GM23338 (cell line): ENCODE measurements at regions not wholly inside any gene's neighbourhood (a gene's known extent, or its start where the extent isn't known, plus 50 kb on each side); places are given as distances from the start of the nearest gene placed in this dataset.

ENCODE experiments used
- ATAC-seq: fragments of 200-7000 bp; cut with Tn5 transposase; 3 replicates; pipeline ENCODE4 v1.9.1; 2020
- DNase-seq: peaks from one replicate; pipeline ENCODE4 v3.0.0-alpha.2; 2015; ENCODE audit warnings: low spot score
- H2AFZ ChIP-seq: fragments of 200-600 bp; sonication (generic); 2 replicates; pipeline ENCODE4 v1.8.0; 2016; ENCODE audit warnings: antibody characterized with exemption, mild to moderate bottlenecking, moderate library complexity
- H3F3A ChIP-seq: fragments of 200-600 bp; sonication (generic); replicated peaks from 2 replicates; pipeline ENCODE4 v1.8.0; 2017; ENCODE audit warnings: antibody characterized with exemption, mixed run types, low read depth
- H3K27ac ChIP-seq: fragments of 200-600 bp; sonication (generic); 2 replicates; pipeline ENCODE4 v1.6.1; 2016; ENCODE audit warnings: low read depth
- H3K27me3 ChIP-seq: fragments of 200-600 bp; sonication (generic); 2 replicates; pipeline ENCODE4 v1.8.0; 2016; ENCODE audit warnings: mild to moderate bottlenecking, mixed run types, moderate library complexity; ENCODE audit not compliant: insufficient read depth
- H3K36me3 ChIP-seq: fragments of 200-600 bp; sonication (generic); 2 replicates; pipeline ENCODE4 v1.8.0; 2016; ENCODE audit warnings: mild to moderate bottlenecking; ENCODE audit not compliant: insufficient read depth
- H3K4me1 ChIP-seq: fragments of 200-600 bp; sonication (generic); 2 replicates; pipeline ENCODE4 v1.8.0; 2016; ENCODE audit warnings: mild to moderate bottlenecking, moderate library complexity; ENCODE audit not compliant: insufficient read depth
- H3K4me2 ChIP-seq: fragments of 200-600 bp; sonication (generic); 2 replicates; pipeline ENCODE4 v1.7.1; 2017; ENCODE audit warnings: mixed run types
- H3K4me3 ChIP-seq: fragments of 200-600 bp; sonication (generic); 2 replicates; pipeline ENCODE4 v1.6.1; 2016; ENCODE audit warnings: mixed run types
- H3K79me2 ChIP-seq: fragments of 200-600 bp; sonication (generic); replicated peaks from 2 replicates; pipeline ENCODE4 v1.8.0; 2017; ENCODE audit warnings: mild to moderate bottlenecking; ENCODE audit not compliant: insufficient read depth
- H3K9me2 ChIP-seq: fragments of 200-600 bp; sonication (generic); 2 replicates; pipeline ENCODE4 v1.8.0; 2017; ENCODE audit not compliant: insufficient read depth
- H4K20me1 ChIP-seq: fragments of 200-600 bp; sonication (generic); replicated peaks from 2 replicates; pipeline ENCODE4 v1.8.0; 2017; ENCODE audit warnings: mild to moderate bottlenecking; ENCODE audit not compliant: insufficient read depth
- H3K27ac Mint-ChIP-seq: 2 replicates; pipeline ENCODE4 v1.8.0; 2020; ENCODE audit warnings: inconsistent platforms, mild to moderate bottlenecking, moderate library complexity, mixed read lengths
- H3K27me3 Mint-ChIP-seq: 3 replicates; pipeline ENCODE4 v1.8.0; 2022; ENCODE audit warnings: low read depth, mild to moderate bottlenecking, moderate library complexity, mixed read lengths, inconsistent platforms; ENCODE audit not compliant: insufficient read depth, poor library complexity
- H3K36me3 Mint-ChIP-seq: 3 replicates; pipeline ENCODE4 v1.8.0; 2021; ENCODE audit warnings: low read depth, mild to moderate bottlenecking, inconsistent platforms, moderate library complexity, mixed read lengths
- H3K4me1 Mint-ChIP-seq: 3 replicates; pipeline ENCODE4 v1.8.0; 2020; ENCODE audit warnings: mild to moderate bottlenecking, inconsistent platforms, mixed read lengths
- H3K4me3 Mint-ChIP-seq: 3 replicates; pipeline ENCODE4 v1.8.0; 2021; ENCODE audit warnings: moderate library complexity, mild to moderate bottlenecking, inconsistent platforms, mixed read lengths
- H3K9me3 Mint-ChIP-seq: 3 replicates; pipeline ENCODE4 v1.8.0; 2020; ENCODE audit warnings: moderate library complexity, mild to moderate bottlenecking, inconsistent platforms, mixed read lengths
- CREB1 ChIP-seq: fragments of 250-450 bp; sonication (Bioruptor Pico); IDR thresholded peaks from 2 replicates; pipeline ENCODE4 v1.5.0; 2020; ENCODE audit warnings: low read depth, mild to moderate bottlenecking, moderate library complexity
- EZH2 ChIP-seq: fragments of 200-600 bp; sonication (generic); IDR thresholded peaks from one replicate; pipeline ENCODE4 v1.8.0; 2017; ENCODE audit warnings: antibody characterized with exemption, mild to moderate bottlenecking, low read depth; ENCODE audit not compliant: unreplicated experiment
- EZH2phosphoT487 ChIP-seq: fragments of 200-600 bp; sonication (generic); IDR thresholded peaks from one replicate; pipeline ENCODE4 v1.8.1; 2018; ENCODE audit warnings: antibody characterized with exemption; ENCODE audit not compliant: unreplicated experiment
- JUNB ChIP-seq: IDR thresholded peaks from one replicate; pipeline ENCODE4 v1.6.1; 2016; ENCODE audit warnings: antibody characterized with exemption; ENCODE audit not compliant: unreplicated experiment
- NANOG ChIP-seq: IDR thresholded peaks from 2 replicates; pipeline ENCODE4 v1.6.1; 2016; ENCODE audit warnings: antibody characterized with exemption, borderline replicate concordance
- POLR2AphosphoS5 ChIP-seq: IDR thresholded peaks from 2 replicates; pipeline ENCODE4 v1.6.1; 2016; ENCODE audit warnings: antibody characterized with exemption, low read depth
- STAT1 ChIP-seq: IDR thresholded peaks from one replicate; pipeline ENCODE4 v1.6.1; 2016; ENCODE audit warnings: antibody characterized with exemption; ENCODE audit not compliant: unreplicated experiment
- ZNF114 ChIP-seq: fragments of 250-450 bp; sonication (Bioruptor Pico); IDR thresholded peaks from 2 replicates; pipeline ENCODE4 v1.5.0; 2020; ENCODE audit warnings: mild to moderate bottlenecking, moderate library complexity
- ZNF331 ChIP-seq: fragments of 250-450 bp; sonication (Bioruptor Pico); IDR thresholded peaks from 2 replicates; pipeline ENCODE4 v1.5.0; 2020; ENCODE audit warnings: low read depth, mild to moderate bottlenecking, moderate library complexity
- TF ChIP-seq, protein P1 (sequence below): fragments of 250-450 bp; sonication (Bioruptor Pico); IDR thresholded peaks from 2 replicates; pipeline ENCODE4 v1.5.0; 2020; ENCODE audit warnings: mild to moderate bottlenecking, moderate library complexity
- TF ChIP-seq, protein P2 (sequence below), 2 experiments: fragments of 200-600 bp in 1 of 2; sonication (generic) in 1 of 2; conservative IDR thresholded peaks; 2 replicates each; pipeline versions ENCODE4 v1.5.1 to v1.6.1; 2016 to 2017; ENCODE audit warnings: antibody characterized with exemption in 2 of 2, low read depth in 2 of 2, mild to moderate bottlenecking in 2 of 2, moderate library complexity in 1 of 2
- TF ChIP-seq, protein P3 (sequence below): IDR thresholded peaks from 2 replicates; pipeline ENCODE4 v1.6.1; 2016; ENCODE audit warnings: antibody characterized with exemption
- TF ChIP-seq, protein P4 (sequence below): IDR thresholded peaks from one replicate; pipeline ENCODE4 v1.6.1; 2018; ENCODE audit warnings: antibody characterized with exemption; ENCODE audit not compliant: unreplicated experiment

DNA sequence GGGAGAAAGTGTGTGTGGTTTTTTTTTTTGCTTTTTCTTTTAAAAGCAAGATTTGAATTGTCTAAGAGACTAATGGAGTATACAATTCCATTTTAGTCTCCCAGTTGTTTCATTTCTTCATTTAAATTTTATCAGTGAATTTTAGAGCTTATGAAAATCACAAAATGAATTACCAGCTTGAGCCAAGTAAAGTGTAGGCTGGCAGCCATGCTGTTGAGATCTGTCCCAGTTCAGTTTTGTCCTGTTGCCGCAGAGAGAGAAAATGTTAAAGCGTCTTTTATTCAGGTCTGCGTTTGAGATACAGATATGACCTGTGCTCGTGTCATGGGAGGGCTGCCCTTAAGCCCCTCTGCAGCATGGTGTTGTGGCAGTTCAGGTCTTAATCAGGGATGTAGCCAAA lies 256.5 kb downstream of the IPO8 start:
- Mint-ChIP-seq H3K27ac (no peak overlapping the region), H3K4me3 (no peak overlapping the region), H3K36me3 (no peaks in the 10 kb centered on the region), H3K9me3 (no peaks in the 10 kb centered on the region), H3K27me3 (no peaks in the 10 kb centered on the region), H3K4me1 (no peaks in the 10 kb centered on the region)
- Histone ChIP-seq H3K4me2 (no peak overlapping the region), H3K4me3 (no peak overlapping the region), H3K4me1 (no peaks in the 10 kb centered on the region), H3K36me3 (no peaks in the 10 kb centered on the region), H3K27ac (no peak overlapping the region), H3F3A (no peaks in the 10 kb centered on the region), H4K20me1 (no peaks in the 10 kb centered on the region), H3K27me3 (no peaks in the 10 kb centered on the region), H2AFZ (0 out of 2 replicates have a peak overlapping the region, but pooled peaks have one; percentile 34), H3K79me2 (no peaks in the 10 kb centered on the region), H3K9me2 (no peaks in the 10 kb centered on the region)
- ATAC-seq (no peak), DNase-seq (no peak)
- TF ChIP-seq CREB1, result no peak
- no peak for TF ChIP-seq ZNF331 (CRISPR knock-in tag)
- TF ChIP-seq, protein P1, sequence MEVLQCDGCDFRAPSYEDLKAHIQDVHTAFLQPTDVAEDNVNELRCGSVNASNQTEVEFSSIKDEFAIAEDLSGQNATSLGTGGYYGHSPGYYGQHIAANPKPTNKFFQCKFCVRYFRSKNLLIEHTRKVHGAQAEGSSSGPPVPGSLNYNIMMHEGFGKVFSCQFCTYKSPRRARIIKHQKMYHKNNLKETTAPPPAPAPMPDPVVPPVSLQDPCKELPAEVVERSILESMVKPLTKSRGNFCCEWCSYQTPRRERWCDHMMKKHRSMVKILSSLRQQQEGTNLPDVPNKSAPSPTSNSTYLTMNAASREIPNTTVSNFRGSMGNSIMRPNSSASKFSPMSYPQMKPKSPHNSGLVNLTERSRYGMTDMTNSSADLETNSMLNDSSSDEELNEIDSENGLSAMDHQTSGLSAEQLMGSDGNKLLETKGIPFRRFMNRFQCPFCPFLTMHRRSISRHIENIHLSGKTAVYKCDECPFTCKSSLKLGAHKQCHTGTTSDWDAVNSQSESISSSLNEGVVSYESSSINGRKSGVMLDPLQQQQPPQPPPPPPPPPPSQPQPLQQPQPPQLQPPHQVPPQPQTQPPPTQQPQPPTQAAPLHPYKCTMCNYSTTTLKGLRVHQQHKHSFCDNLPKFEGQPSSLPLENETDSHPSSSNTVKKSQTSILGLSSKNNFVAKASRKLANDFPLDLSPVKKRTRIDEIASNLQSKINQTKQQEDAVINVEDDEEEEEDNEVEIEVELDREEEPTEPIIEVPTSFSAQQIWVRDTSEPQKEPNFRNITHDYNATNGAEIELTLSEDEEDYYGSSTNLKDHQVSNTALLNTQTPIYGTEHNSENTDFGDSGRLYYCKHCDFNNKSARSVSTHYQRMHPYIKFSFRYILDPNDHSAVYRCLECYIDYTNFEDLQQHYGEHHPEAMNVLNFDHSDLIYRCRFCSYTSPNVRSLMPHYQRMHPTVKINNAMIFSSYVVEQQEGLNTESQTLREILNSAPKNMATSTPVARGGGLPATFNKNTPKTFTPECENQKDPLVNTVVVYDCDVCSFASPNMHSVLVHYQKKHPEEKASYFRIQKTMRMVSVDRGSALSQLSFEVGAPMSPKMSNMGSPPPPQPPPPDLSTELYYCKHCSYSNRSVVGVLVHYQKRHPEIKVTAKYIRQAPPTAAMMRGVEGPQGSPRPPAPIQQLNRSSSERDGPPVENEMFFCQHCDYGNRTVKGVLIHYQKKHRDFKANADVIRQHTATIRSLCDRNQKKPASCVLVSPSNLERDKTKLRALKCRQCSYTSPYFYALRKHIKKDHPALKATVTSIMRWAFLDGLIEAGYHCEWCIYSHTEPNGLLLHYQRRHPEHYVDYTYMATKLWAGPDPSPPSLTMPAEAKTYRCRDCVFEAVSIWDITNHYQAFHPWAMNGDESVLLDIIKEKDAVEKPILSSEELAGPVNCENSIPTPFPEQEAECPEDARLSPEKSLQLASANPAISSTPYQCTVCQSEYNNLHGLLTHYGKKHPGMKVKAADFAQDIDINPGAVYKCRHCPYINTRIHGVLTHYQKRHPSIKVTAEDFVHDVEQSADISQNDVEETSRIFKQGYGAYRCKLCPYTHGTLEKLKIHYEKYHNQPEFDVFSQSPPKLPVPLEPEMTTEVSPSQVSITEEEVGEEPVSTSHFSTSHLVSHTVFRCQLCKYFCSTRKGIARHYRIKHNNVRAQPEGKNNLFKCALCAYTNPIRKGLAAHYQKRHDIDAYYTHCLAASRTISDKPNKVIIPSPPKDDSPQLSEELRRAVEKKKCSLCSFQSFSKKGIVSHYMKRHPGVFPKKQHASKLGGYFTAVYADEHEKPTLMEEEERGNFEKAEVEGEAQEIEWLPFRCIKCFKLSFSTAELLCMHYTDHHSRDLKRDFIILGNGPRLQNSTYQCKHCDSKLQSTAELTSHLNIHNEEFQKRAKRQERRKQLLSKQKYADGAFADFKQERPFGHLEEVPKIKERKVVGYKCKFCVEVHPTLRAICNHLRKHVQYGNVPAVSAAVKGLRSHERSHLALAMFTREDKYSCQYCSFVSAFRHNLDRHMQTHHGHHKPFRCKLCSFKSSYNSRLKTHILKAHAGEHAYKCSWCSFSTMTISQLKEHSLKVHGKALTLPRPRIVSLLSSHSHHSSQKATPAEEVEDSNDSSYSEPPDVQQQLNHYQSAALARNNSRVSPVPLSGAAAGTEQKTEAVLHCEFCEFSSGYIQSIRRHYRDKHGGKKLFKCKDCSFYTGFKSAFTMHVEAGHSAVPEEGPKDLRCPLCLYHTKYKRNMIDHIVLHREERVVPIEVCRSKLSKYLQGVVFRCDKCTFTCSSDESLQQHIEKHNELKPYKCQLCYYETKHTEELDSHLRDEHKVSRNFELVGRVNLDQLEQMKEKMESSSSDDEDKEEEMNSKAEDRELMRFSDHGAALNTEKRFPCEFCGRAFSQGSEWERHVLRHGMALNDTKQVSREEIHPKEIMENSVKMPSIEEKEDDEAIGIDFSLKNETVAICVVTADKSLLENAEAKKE (CRISPR knock-in tag), result no peak
- TF ChIP-seq JUNB, result no peak
- TF ChIP-seq ZNF114 (CRISPR knock-in tag), result no peak
- TF ChIP-seq NANOG, result no peak
- no peak for TF ChIP-seq STAT1
- TF ChIP-seq EZH2, result no peak
- TF ChIP-seq, protein P2, sequence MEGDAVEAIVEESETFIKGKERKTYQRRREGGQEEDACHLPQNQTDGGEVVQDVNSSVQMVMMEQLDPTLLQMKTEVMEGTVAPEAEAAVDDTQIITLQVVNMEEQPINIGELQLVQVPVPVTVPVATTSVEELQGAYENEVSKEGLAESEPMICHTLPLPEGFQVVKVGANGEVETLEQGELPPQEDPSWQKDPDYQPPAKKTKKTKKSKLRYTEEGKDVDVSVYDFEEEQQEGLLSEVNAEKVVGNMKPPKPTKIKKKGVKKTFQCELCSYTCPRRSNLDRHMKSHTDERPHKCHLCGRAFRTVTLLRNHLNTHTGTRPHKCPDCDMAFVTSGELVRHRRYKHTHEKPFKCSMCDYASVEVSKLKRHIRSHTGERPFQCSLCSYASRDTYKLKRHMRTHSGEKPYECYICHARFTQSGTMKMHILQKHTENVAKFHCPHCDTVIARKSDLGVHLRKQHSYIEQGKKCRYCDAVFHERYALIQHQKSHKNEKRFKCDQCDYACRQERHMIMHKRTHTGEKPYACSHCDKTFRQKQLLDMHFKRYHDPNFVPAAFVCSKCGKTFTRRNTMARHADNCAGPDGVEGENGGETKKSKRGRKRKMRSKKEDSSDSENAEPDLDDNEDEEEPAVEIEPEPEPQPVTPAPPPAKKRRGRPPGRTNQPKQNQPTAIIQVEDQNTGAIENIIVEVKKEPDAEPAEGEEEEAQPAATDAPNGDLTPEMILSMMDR (conservative IDR thresholded peaks at IDR 0.05; ENCODE audit: low read depth in 2 of 2), result no peak
- TF ChIP-seq, protein P3, sequence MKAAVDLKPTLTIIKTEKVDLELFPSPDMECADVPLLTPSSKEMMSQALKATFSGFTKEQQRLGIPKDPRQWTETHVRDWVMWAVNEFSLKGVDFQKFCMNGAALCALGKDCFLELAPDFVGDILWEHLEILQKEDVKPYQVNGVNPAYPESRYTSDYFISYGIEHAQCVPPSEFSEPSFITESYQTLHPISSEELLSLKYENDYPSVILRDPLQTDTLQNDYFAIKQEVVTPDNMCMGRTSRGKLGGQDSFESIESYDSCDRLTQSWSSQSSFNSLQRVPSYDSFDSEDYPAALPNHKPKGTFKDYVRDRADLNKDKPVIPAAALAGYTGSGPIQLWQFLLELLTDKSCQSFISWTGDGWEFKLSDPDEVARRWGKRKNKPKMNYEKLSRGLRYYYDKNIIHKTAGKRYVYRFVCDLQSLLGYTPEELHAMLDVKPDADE, result no peak
- TF ChIP-seq, protein P4, sequence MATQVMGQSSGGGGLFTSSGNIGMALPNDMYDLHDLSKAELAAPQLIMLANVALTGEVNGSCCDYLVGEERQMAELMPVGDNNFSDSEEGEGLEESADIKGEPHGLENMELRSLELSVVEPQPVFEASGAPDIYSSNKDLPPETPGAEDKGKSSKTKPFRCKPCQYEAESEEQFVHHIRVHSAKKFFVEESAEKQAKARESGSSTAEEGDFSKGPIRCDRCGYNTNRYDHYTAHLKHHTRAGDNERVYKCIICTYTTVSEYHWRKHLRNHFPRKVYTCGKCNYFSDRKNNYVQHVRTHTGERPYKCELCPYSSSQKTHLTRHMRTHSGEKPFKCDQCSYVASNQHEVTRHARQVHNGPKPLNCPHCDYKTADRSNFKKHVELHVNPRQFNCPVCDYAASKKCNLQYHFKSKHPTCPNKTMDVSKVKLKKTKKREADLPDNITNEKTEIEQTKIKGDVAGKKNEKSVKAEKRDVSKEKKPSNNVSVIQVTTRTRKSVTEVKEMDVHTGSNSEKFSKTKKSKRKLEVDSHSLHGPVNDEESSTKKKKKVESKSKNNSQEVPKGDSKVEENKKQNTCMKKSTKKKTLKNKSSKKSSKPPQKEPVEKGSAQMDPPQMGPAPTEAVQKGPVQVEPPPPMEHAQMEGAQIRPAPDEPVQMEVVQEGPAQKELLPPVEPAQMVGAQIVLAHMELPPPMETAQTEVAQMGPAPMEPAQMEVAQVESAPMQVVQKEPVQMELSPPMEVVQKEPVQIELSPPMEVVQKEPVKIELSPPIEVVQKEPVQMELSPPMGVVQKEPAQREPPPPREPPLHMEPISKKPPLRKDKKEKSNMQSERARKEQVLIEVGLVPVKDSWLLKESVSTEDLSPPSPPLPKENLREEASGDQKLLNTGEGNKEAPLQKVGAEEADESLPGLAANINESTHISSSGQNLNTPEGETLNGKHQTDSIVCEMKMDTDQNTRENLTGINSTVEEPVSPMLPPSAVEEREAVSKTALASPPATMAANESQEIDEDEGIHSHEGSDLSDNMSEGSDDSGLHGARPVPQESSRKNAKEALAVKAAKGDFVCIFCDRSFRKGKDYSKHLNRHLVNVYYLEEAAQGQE, result no peak
- TF ChIP-seq EZH2phosphoT487, result no peak
- no peak for TF ChIP-seq POLR2AphosphoS5
